ENCODE measurements at regions not wholly inside any gene's neighbourhood (a gene's known extent, or its start where the extent isn't known, plus 50 kb on each side); places are given as distances from the start of the nearest gene placed in this dataset.

DNA sequence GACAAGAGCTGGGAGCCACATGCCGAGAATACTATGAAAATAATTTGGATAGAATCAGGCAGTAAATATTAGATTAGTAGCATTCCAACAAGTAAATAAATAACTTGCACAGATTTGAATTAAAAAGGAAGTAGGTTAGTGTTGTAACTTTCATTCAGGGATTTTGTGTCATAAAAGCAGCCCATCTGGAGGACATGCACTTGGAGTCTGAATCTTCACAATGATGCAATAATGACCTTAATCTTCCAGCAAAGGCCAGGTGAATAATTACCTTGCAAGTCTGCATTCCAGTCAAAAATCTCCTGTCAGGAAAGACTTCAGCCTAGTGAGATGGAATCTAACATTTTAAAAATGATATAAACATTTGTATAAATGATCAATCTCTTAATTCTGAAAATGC is 518.1 kb downstream of the KCNJ2 start:
- Histone ChIP-seq H2AFZ (replicated peaks; ENCODE audit: low read length, poor library complexity) (no peak overlapping the region), H4K5ac (ENCODE audit: low read depth, low read length) (no peak overlapping the region), H4K20me1 (ENCODE audit: insufficient read depth, low read length) (no peaks in the 10 kb centered on the region), H3K79me1 (ENCODE audit: low read depth in 1 of 2, low read length in 2 of 2) (no peaks in the 10 kb centered on the region), H3K4me2 (ENCODE audit: low read depth, low read length) (no peak overlapping the region), H2AK9ac (replicated peaks; ENCODE audit: low read depth, low read length, poor library complexity) (no peak overlapping the region), H4K8ac (ENCODE audit: low read depth in 2 of 2, low read length in 2 of 2) (no peak overlapping the region), H3K14ac (replicated peaks; ENCODE audit: low read depth, low read length) (no peak overlapping the region), H3K27me3 (ENCODE audit: control insufficient read depth, insufficient read depth, low read length) (no peaks in the 10 kb centered on the region; the same call in 1 of the 2 replicates), H3K4me1 (ENCODE audit: control insufficient read depth, insufficient read depth, low read length) (no peaks in the 10 kb centered on the region), H3K4ac (ENCODE audit: low read depth, low read length) (no peak overlapping the region), H3K23ac (ENCODE audit: low read depth, low read length) (no peak overlapping the region), H3K36me3 (ENCODE audit: control insufficient read depth, insufficient read depth, low read length) (no peaks in the 10 kb centered on the region), H2BK15ac (ENCODE audit: low read depth, low read length) (no peak overlapping the region), H3K18ac (ENCODE audit: low read depth, low read length) (no peak overlapping the region), H2BK5ac (ENCODE audit: low read depth, low read length, poor library complexity, severe bottlenecking) (no peak overlapping the region), H3K9me1 (ENCODE audit: insufficient read depth, low read length) (no peaks in the 10 kb centered on the region), H2BK120ac (ENCODE audit: low read depth, low read length) (no peak overlapping the region), H3K27ac (ENCODE audit: insufficient read depth, low read length) (no peak overlapping the region), H3K9ac (ENCODE audit: low read depth, low read length) (no peak overlapping the region), H3K4me3 (ENCODE audit: insufficient read depth, low read depth, low read length) (no peak overlapping the region), H3K56ac (ENCODE audit: extremely low read depth, insufficient read depth, low read length) (no peak overlapping the region), H2AK5ac (ENCODE audit: low read depth, low read length) (no peak overlapping the region), H3K9me3 (ENCODE audit: control insufficient read depth, insufficient read depth, low read length) (no peaks in the 10 kb centered on the region), H2BK20ac (ENCODE audit: low read depth, low read length) (no peak overlapping the region), H4K91ac (ENCODE audit: insufficient read depth, low read depth, low read length) (no peak overlapping the region)
- dilution Hi-C loops (cut with HindIII; ENCODE audit: low sequenced_read_pairs, unreplicated experiment): no loop called here
- DNase-seq (no peak), ATAC-seq (ENCODE audit: low read depth) (no peak)
- in situ Hi-C loops (cut with MboI; ENCODE audit: low sequenced_read_pairs): no loop called here
- ChIA-PET POLR2A (ENCODE audit: unreplicated experiment) (no interaction called here), CTCF (no interaction called here)
- BruUV-seq (replicated peaks): no TSS peak
- TF ChIP-seq BHLHE40 (IDR thresholded peaks at IDR 0.05; ENCODE audit: low read depth, low read length) (no peak), MAFK (IDR thresholded peaks at IDR 0.05; ENCODE audit: low read depth, low read length) (no peak), CEBPB (IDR thresholded peaks at IDR 0.05; ENCODE audit: low read depth, low read length) (peak; percentile 28; the same call in 1 of the 2 replicates)
- no CpG with 5 or more reads among the region's 1 CpG for WGBS, 2 experiments (ENCODE audit: extremely low coverage in 2 of 2, insufficient read length in 1 of 2)
- intact Hi-C loops (cut with micrococcal nuclease): no loop called here

Measured in IMR-90 (cell line).